ENCODE measurements at regions not wholly inside any gene's neighbourhood (a gene's known extent, or its start where the extent isn't known, plus 50 kb on each side); places are given as distances from the start of the nearest gene placed in this dataset.

GRCh38 chr21:15207231-15207630 is 142.4 kb upstream of the NRIP1 start:
- no peak for TF ChIP-seq CTCF (conservative IDR thresholded peaks at IDR 0.05; ENCODE audit: low read depth, low read length)
- no peak for TF ChIP-seq EZH2 (IDR thresholded peaks at IDR 0.05; ENCODE audit: low read length, unreplicated experiment)
- no peak for TF ChIP-seq EZH2phosphoT487 (IDR thresholded peaks at IDR 0.05; ENCODE audit: borderline replicate concordance, low read length)

All from PC-3 (cell line).